ENCODE measurements at regions not wholly inside any gene's neighbourhood (a gene's known extent, or its start where the extent isn't known, plus 50 kb on each side); places are given as distances from the start of the nearest gene placed in this dataset.

DNA sequence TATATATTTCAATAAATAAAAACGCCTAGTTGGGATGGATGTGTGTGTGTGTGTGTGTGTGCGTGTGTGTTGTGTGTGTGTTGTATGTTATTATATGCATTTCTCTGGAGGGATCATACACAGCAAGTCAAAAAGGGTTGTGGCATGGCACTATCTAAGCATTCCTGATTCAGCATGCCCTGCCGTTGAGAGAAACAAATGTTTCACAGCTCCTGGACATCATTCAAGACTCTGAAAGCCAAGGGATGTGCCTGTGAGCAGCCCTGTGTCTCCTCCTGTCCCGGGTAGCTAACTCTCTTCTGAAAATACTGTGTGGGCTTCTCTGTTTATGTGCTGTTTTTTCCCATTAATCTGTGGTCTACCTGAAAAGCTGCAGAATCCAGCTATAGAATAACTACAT is 197.9 kb upstream of the SETBP1 start:
- no peak for TF ChIP-seq OSR1 (CRISPR knock-in tag; IDR thresholded peaks at IDR 0.05)
- no peak for TF ChIP-seq ZNF8 (CRISPR knock-in tag; IDR thresholded peaks at IDR 0.05)
- no peak for TF ChIP-seq TOX (CRISPR knock-in tag; IDR thresholded peaks at IDR 0.05; ENCODE audit: borderline replicate concordance)

Measured in SK-N-SH treated with all-trans-retinoic acid at 6 μM for 48 hours (cell line).